ENCODE measurements at regions not wholly inside any gene's neighbourhood (a gene's known extent, or its start where the extent isn't known, plus 50 kb on each side); places are given as distances from the start of the nearest gene placed in this dataset.

DNA sequence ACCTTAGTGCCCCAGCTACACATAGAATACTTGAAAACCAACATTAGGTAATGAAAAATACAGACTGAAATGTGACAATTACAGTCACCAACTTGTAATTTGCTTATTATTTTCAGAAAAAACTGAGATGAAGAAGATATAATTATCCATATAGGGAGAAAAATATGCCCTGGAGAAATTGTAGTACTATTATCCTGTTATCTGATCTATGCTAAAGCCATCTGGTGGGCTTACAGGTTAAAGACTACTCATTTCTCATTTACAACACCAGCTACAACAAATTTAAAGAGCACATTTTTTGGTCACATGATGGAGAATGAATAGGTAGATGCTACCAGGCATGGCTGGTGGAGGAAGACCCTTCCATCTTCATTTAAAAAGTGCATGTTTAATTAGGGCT, 79.6 kb upstream of the NYAP2 start:
- H3K27me3 Mint-ChIP-seq (ENCODE audit: unreplicated experiment): peaks cover 1% of the 10 kb centered on the region
- H3K36me3 Mint-ChIP-seq (ENCODE audit: low read depth, unreplicated experiment): no peaks in the 10 kb centered on the region
- no peak for DNase-seq (ENCODE audit: low spot score)
- TF ChIP-seq CTCF (IDR thresholded peaks at IDR 0.05; ENCODE audit: unreplicated experiment): no peak
- no peak overlapping the region for H3K27ac Mint-ChIP-seq (ENCODE audit: unreplicated experiment)
- no peaks in the 10 kb centered on the region for H3K4me1 Mint-ChIP-seq (ENCODE audit: unreplicated experiment)
- peaks cover 6% of the 10 kb centered on the region for H3K9me3 Mint-ChIP-seq (ENCODE audit: unreplicated experiment)
- H3K4me3 Mint-ChIP-seq (ENCODE audit: unreplicated experiment): no peak overlapping the region

- no peak for TF ChIP-seq CTCF (IDR thresholded peaks at IDR 0.05; ENCODE audit: unreplicated experiment)
- H3K36me3 Mint-ChIP-seq (ENCODE audit: low read depth, unreplicated experiment): no peaks in the 10 kb centered on the region
- H3K4me1 Mint-ChIP-seq (ENCODE audit: unreplicated experiment): no peaks in the 10 kb centered on the region
- peaks cover 1% of the 10 kb centered on the region for H3K27me3 Mint-ChIP-seq (ENCODE audit: unreplicated experiment)
- H3K9me3 Mint-ChIP-seq (ENCODE audit: unreplicated experiment): peaks cover 6% of the 10 kb centered on the region
- no peak overlapping the region for H3K27ac Mint-ChIP-seq (ENCODE audit: unreplicated experiment)
- no peak overlapping the region for H3K4me3 Mint-ChIP-seq (ENCODE audit: unreplicated experiment)
- no peak for DNase-seq (ENCODE audit: low spot score)
Measured at GRCh38 chr2:225318440-225318839, 81.1 kb upstream of the NYAP2 start.

- H3K9me3 Mint-ChIP-seq (ENCODE audit: unreplicated experiment): peaks cover 6% of the 10 kb centered on the region
- DNase-seq (ENCODE audit: low spot score): no peak
- TF ChIP-seq CTCF (IDR thresholded peaks at IDR 0.05; ENCODE audit: unreplicated experiment): no peak
- no peaks in the 10 kb centered on the region for H3K27me3 Mint-ChIP-seq (ENCODE audit: unreplicated experiment)
- H3K4me1 Mint-ChIP-seq (ENCODE audit: unreplicated experiment): no peaks in the 10 kb centered on the region
- H3K27ac Mint-ChIP-seq (ENCODE audit: unreplicated experiment): no peak overlapping the region
- H3K4me3 Mint-ChIP-seq (ENCODE audit: unreplicated experiment): no peak overlapping the region
- H3K36me3 Mint-ChIP-seq (ENCODE audit: low read depth, unreplicated experiment): no peaks in the 10 kb centered on the region
Measured at GRCh38 chr2:225317186-225317585, 82.3 kb upstream of the NYAP2 start.

DNA sequence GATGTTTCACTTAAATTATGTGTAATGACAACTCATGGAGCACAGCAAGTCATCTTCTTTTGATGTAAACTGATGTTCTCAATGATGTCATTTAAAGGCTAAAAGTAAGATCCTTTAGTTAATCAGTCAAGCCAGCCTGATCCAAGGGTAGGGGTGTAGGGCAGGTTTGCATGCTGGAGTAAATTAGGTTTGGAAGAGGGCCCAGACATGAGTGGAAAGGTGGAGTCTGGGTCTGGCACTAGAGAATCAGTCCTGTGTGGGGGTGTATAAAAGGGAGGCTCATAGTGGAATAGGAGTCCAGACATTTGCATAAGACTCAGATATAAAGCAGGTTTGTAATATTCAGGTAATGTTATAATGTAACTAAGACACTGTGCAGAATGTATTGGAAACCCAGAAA, 88.8 kb upstream of the NYAP2 start:
- DNase-seq (ENCODE audit: low spot score): no peak
- H3K27me3 Mint-ChIP-seq (ENCODE audit: unreplicated experiment): no peaks in the 10 kb centered on the region
- no peaks in the 10 kb centered on the region for H3K36me3 Mint-ChIP-seq (ENCODE audit: low read depth, unreplicated experiment)
- TF ChIP-seq CTCF (IDR thresholded peaks at IDR 0.05; ENCODE audit: unreplicated experiment): no peak
- H3K9me3 Mint-ChIP-seq (ENCODE audit: unreplicated experiment): no peaks in the 10 kb centered on the region
- H3K27ac Mint-ChIP-seq (ENCODE audit: unreplicated experiment): no peak overlapping the region
- H3K4me1 Mint-ChIP-seq (ENCODE audit: unreplicated experiment): peaks cover 8% of the 10 kb centered on the region
- no peak overlapping the region for H3K4me3 Mint-ChIP-seq (ENCODE audit: unreplicated experiment)

- no peaks in the 10 kb centered on the region for H3K36me3 Mint-ChIP-seq (ENCODE audit: low read depth, unreplicated experiment)
- TF ChIP-seq CTCF (IDR thresholded peaks at IDR 0.05; ENCODE audit: unreplicated experiment): no peak
Measured at GRCh38 chr2:225309516-225309915, 90.0 kb upstream of the NYAP2 start.

More at GRCh38 chr2:225309516-225309915, 90.0 kb upstream of the NYAP2 start:
- Mint-ChIP-seq H3K4me1 (ENCODE audit: unreplicated experiment) (peaks cover 8% of the 10 kb centered on the region), H3K4me3 (ENCODE audit: unreplicated experiment) (no peak overlapping the region), H3K27me3 (ENCODE audit: unreplicated experiment) (no peaks in the 10 kb centered on the region), H3K27ac (ENCODE audit: unreplicated experiment) (no peak overlapping the region), H3K9me3 (ENCODE audit: unreplicated experiment) (no peaks in the 10 kb centered on the region)
- DNase-seq (ENCODE audit: low spot score): no peak

All from endothelial cell (in vitro differentiated cells).